Nucleus accumbens (tissue), 56 donors: ENCODE measurements at regions not wholly inside any gene's neighbourhood (a gene's known extent, or its start where the extent isn't known, plus 50 kb on each side); places are given as distances from the start of the nearest gene placed in this dataset.
"Not testable (repeated sequence)": the region's sequence is repeated elsewhere in the genome, so short reads cannot be mapped to it uniquely, and the experiment has no call there.

ENCODE experiments used
- DNase-seq, 56 donors: peaks; one replicate each; lab custom pipeline; 2025; lab: John Stamatoyannopoulos, UW

- no peak for DNase-seq
Observed at GRCh38 chr13:69649063-69649392, 458.6 kb upstream of the ATXN8OS start.

GRCh38 chr13:69648340-69649062, 459.1 kb upstream of the ATXN8OS start:
- DNase-seq: no peak

GRCh38 chr13:69644447-69644846, 463.2 kb upstream of the ATXN8OS start:
- DNase-seq: no peak

GRCh38 chr13:69641773-69642172, 465.9 kb upstream of the ATXN8OS start:
- no peak for DNase-seq

GRCh38 chr13:69633044-69633443, 474.6 kb upstream of the ATXN8OS start:
- no peak for DNase-seq

- no peak for DNase-seq
Observed at GRCh38 chr13:69623973-69624372, 483.7 kb upstream of the ATXN8OS start.

- no peak for DNase-seq
Observed at GRCh38 chr13:69619651-69620050, 488.0 kb upstream of the ATXN8OS start.

- no peak for DNase-seq
Observed at GRCh38 chr13:69618838-69619237, 488.8 kb upstream of the ATXN8OS start.

- DNase-seq: no peak
Observed at GRCh38 chr13:69618393-69618792, 489.2 kb upstream of the ATXN8OS start.

- DNase-seq: no peak
Observed at GRCh38 chr13:69617587-69617986, 490.0 kb upstream of the ATXN8OS start.

- no peak for DNase-seq
Observed at GRCh38 chr13:69616396-69616795, 491.2 kb upstream of the ATXN8OS start.

GRCh38 chr13:69615055-69615454, 492.6 kb upstream of the ATXN8OS start:
- not testable (repeated sequence) for DNase-seq

GRCh38 chr13:69604698-69605097, 502.9 kb upstream of the ATXN8OS start:
- DNase-seq: no peak

- no peak for DNase-seq
Observed at GRCh38 chr13:69603144-69603853, 504.3 kb upstream of the ATXN8OS start.

GRCh38 chr13:69601661-69602060, 506.0 kb upstream of the ATXN8OS start:
- no peak for DNase-seq

GRCh38 chr13:69600811-69601210, 506.8 kb upstream of the ATXN8OS start:
- DNase-seq: no peak

GRCh38 chr13:69597088-69597487, 510.5 kb upstream of the ATXN8OS start:
- no peak for DNase-seq

- DNase-seq: no peak
Observed at GRCh38 chr13:69595181-69595580, 512.4 kb upstream of the ATXN8OS start.

- no peak for DNase-seq
Observed at GRCh38 chr13:69591437-69591836, 516.2 kb upstream of the ATXN8OS start.

GRCh38 chr13:69589531-69590235, 517.9 kb upstream of the ATXN8OS start:
- no peak for DNase-seq

- no peak for DNase-seq
Observed at GRCh38 chr13:69585656-69586055, 522.0 kb upstream of the ATXN8OS start.

GRCh38 chr13:69580255-69580654, 527.4 kb upstream of the ATXN8OS start:
- DNase-seq: no peak
